SK-N-MC (cell line): ENCODE measurements at regions not wholly inside any gene's neighbourhood (a gene's known extent, or its start where the extent isn't known, plus 50 kb on each side); places are given as distances from the start of the nearest gene placed in this dataset.

Experiments
- EZH2 ChIP-seq: fragments of 200-600 bp; sonication (generic); IDR thresholded peaks from one replicate; pipeline ENCODE4 v1.6.1; 2017; ENCODE audit warnings: antibody characterized with exemption
- POLR2AphosphoS5 ChIP-seq: IDR thresholded peaks from 2 replicates; pipeline ENCODE4 v1.6.1; 2012; ENCODE audit warnings: mild to moderate bottlenecking, low read depth, low read length, borderline replicate concordance

- TF ChIP-seq EZH2: no peak
- no peak for TF ChIP-seq POLR2AphosphoS5
Measured at GRCh38 chr4:143054971-143055370, 129.7 kb upstream of the USP38 start.
